Psoas muscle (tissue), 7 donors: ENCODE measurements at regions not wholly inside any gene's neighbourhood (a gene's known extent, or its start where the extent isn't known, plus 50 kb on each side); places are given as distances from the start of the nearest gene placed in this dataset.

ENCODE experiments used
- ATAC-seq, 4 donors: fragments of 200-7000 bp; cut with Tn5 transposase; one replicate each; pipeline ENCODE4 v1.9.1; 2020; ENCODE audit warnings: moderate library complexity in 3 of 4, mild to moderate bottlenecking in 2 of 4
- DNase-seq, 2 donors: peaks; one replicate each; pipeline ENCODE4 v3.0.0-alpha.2; 2020
- H3K27ac ChIP-seq: fragments of 200-600 bp; one replicate; pipeline ENCODE4 v1.8.0; 2022
- H3K27me3 ChIP-seq, 3 donors: fragments of 200-600 bp in 1 of 3; one replicate each; pipeline versions ENCODE4 v1.6.1 to v1.8.0; 2013 to 2022; ENCODE audit warnings: low read length in 2 of 3, mild to moderate bottlenecking in 2 of 3, moderate library complexity in 1 of 3; ENCODE audit not compliant: insufficient read depth in 3 of 3
- H3K36me3 ChIP-seq, 2 donors: fragments of 200-600 bp in 1 of 2; one replicate each; pipeline versions ENCODE4 v1.6.1 to v1.8.0; 2013 to 2022; ENCODE audit warnings: low read depth in 1 of 2, mild to moderate bottlenecking in 1 of 2, moderate library complexity in 1 of 2; ENCODE audit not compliant: insufficient read depth in 1 of 2
- H3K4me1 ChIP-seq: fragments of 200-600 bp; one replicate; pipeline ENCODE4 v1.8.0; 2022
- H3K4me3 ChIP-seq: fragments of 200-600 bp; one replicate; pipeline ENCODE4 v1.8.0; 2022; ENCODE audit warnings: mild to moderate bottlenecking
- H3K9me3 ChIP-seq: fragments of 200-600 bp; one replicate; pipeline ENCODE4 v1.8.0; 2022
- CTCF ChIP-seq: fragments of 200-600 bp; IDR thresholded peaks from one replicate; pipeline ENCODE4 v1.8.0; 2022; ENCODE audit warnings: antibody characterized with exemption
- WGBS, 3 donors: extraction: QIAGEN DNeasy Blood & Tissue Kit; methylation state at CpG; one replicate each; pipeline versions ENCODE4 v1.1.6 to v1.1.7; 2013; 5-methylcytosine and 5-hydroxymethylcytosine counted together
- intact Hi-C, 2 donors: fragments of 100-400 bp; cut with DNase I; formaldehyde crosslinking; loops; one replicate each; pipeline versions ENCODE4 v1.11.0 to v1.14.2; 2022
- donor health status: healthy with polysubstance abuse.
- donor health status: DM: no; HTN: no; CAD: no; lungs with moderate emphysema.
- donor health status: Bipolar disorder and iron deficiency.
- donor health status: healthy.
- donor health status: DM: yes; HTN: yes; CAD: no.
- donor health status: DM: no; HTN: no; CAD: no.
- donor health status: DM: yes; HTN: yes; CAD: no.

GRCh38 chr5:158145827-158146226 is 286.9 kb upstream of the CLINT1 start:
- Histone ChIP-seq H3K4me1 (no peaks in the 10 kb centered on the region), H3K36me3 (no peaks in the 10 kb centered on the region), H3K4me3 (no peak overlapping the region), H3K27ac (no peak overlapping the region), H3K9me3 (no peaks in the 10 kb centered on the region), H3K27me3 (no peaks in the 10 kb centered on the region)
- intact Hi-C loops: loop anchor here in 1 of 2 donors (5.0 kb wide), 1 partner anchor 69 kb away; no protein-coding TSS in a partner anchor
- 76 to 80% (median 80%) methylated on average over 4 of the region's 4 CpGs for WGBS, 3 donors
- TF ChIP-seq CTCF: no peak
- no peak for DNase-seq
- ATAC-seq: no peak

- no peak for ATAC-seq
- no peak for TF ChIP-seq CTCF
Measured at GRCh38 chr5:158143081-158143480, 284.1 kb upstream of the CLINT1 start.

DNA sequence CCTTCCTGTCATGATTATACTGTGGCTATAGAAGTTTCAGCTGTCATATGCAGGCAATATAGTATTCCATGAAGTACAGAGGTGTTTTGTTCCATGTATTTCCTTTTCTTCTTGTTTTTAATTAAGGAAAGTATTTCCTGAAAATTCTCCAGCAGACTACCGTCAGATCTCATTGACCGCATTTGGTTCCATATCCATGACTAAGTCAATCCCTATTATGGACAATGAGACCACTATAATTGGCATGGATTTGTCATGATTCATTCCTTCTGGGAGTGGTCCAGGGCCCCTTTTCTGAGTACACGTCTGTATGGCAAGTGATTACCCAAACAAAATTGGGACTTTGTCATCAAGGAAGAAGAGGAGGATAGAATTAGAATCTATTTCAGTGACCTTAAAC is 283.2 kb upstream of the CLINT1 start:
- Histone ChIP-seq H3K36me3 (no peaks in the 10 kb centered on the region), H3K4me1 (no peaks in the 10 kb centered on the region), H3K27ac (no peak overlapping the region), H3K27me3 (no peaks in the 10 kb centered on the region), H3K9me3 (no peaks in the 10 kb centered on the region), H3K4me3 (no peak overlapping the region)
- WGBS, 3 donors: 50 to 52% (median 52%) methylated on average over 3 of the region's 3 CpGs
- DNase-seq: no peak
- no peak for TF ChIP-seq CTCF
- no peak for ATAC-seq
- intact Hi-C loops: no loop called here

More at GRCh38 chr5:158143081-158143480, 284.1 kb upstream of the CLINT1 start:
- Histone ChIP-seq H3K27ac (no peak overlapping the region), H3K9me3 (no peaks in the 10 kb centered on the region), H3K4me3 (no peak overlapping the region), H3K27me3 (no peaks in the 10 kb centered on the region), H3K36me3 (no peaks in the 10 kb centered on the region), H3K4me1 (no peaks in the 10 kb centered on the region)
- DNase-seq: no peak
- intact Hi-C loops: no loop called here
- WGBS, 3 donors: 53 to 61% (median 54%) methylated on average over 3 of the region's 3 CpGs

- peak; percentile 34 to 50 (median 39) for ATAC-seq
- no peak overlapping the region for H3K27ac ChIP-seq
- H3K4me1 ChIP-seq: no peaks in the 10 kb centered on the region
- no peak overlapping the region for H3K4me3 ChIP-seq
- H3K36me3 ChIP-seq: no peaks in the 10 kb centered on the region
- WGBS, 3 donors: 33 to 45% (median 33%) methylated on average over 4 of the region's 4 CpGs
- no peak for TF ChIP-seq CTCF
- H3K27me3 ChIP-seq: no peaks in the 10 kb centered on the region
- intact Hi-C loops: no loop called here
- DNase-seq: peak; percentile 24 to 51
- no peaks in the 10 kb centered on the region for H3K9me3 ChIP-seq
Measured at GRCh38 chr5:158140120-158140731, 281.3 kb upstream of the CLINT1 start.

DNA sequence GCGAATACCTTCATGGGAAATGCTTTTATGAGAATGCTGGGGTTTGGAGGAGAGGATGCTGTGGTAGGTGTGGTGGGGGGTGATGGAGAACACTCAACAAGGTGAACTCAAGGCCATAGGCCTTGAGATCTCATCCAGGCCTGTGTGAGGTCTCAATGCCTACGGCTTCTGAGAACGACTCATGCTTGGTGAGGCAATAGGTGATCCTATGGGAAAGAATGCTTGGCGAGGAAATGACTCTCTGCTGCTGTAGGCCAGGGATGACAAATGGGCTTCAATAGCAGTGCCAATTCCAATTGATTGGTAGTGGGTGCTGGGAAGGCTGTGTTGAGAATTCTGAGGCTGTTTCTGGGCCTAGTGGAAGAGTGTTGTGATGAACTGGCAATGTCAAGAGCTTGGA is 280.2 kb upstream of the CLINT1 start:
- no peak overlapping the region for H3K4me3 ChIP-seq
- H3K27me3 ChIP-seq: no peaks in the 10 kb centered on the region
- ATAC-seq (no peak), DNase-seq (no peak)
- intact Hi-C loops: no loop called here
- no peak overlapping the region for H3K27ac ChIP-seq
- H3K9me3 ChIP-seq: no peaks in the 10 kb centered on the region
- H3K36me3 ChIP-seq: no peaks in the 10 kb centered on the region
- WGBS, 3 donors: 75 to 87% (median 86%) methylated on average over 4 of the region's 4 CpGs
- TF ChIP-seq CTCF: no peak
- no peaks in the 10 kb centered on the region for H3K4me1 ChIP-seq
